HG02884 (cell line): ENCODE measurements at regions not wholly inside any gene's neighbourhood (a gene's known extent, or its start where the extent isn't known, plus 50 kb on each side); places are given as distances from the start of the nearest gene placed in this dataset.

Experiments
- ATAC-seq: cut with Tn5 transposase; IDR thresholded peaks from one replicate; pipeline ENCODE4 v1.9.1; 2021; ENCODE audit warnings: mild to moderate bottlenecking, moderate library complexity; ENCODE audit not compliant: unreplicated experiment

DNA sequence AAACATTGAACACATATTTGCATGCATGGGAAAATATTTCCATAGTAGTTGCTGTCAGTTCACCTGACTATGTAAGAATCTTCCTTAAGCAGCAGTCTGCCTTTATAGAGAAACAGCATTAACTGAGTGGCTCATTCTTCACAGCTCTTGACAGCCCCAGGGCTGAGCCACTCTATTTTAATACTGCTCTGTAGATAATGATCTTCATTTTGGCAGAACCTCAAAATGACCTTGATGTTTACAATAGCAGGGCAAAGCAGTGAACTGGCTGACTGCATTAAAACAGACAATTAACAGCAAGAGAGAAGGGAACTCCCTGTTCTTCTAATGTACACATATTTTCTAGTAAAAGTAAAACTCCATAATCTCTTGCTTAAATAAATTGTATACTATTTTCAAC, 580.6 kb upstream of the SOX11 start:
- no peak for ATAC-seq

- no peak for ATAC-seq
These were observed 573.1 kb upstream of the SOX11 start for GRCh38 chr2:5119046-5119445.

DNA sequence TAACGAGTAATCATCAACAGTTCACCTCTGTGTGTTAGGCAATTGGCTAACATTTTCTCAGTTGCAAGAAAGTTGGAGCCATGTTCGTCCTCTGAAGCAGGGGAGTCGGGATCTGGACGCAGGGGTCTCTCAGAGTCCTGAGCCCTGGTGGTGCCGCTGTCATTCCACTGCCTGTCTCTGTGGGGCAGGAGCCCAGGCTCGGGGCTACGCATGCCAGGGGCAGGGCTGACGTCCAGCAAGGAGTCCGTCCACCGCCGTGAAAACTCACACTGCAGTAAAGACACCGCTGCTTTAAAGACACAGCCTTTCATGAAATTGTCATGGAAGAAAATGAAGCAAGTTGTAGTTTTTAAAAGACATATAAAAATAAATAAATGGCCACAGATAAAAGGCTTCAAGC, 571.1 kb upstream of the SOX11 start:
- ATAC-seq, result no peak

- ATAC-seq, result no peak
These were observed 570.5 kb upstream of the SOX11 start for GRCh38 chr2:5121642-5122041.

- ATAC-seq, result no peak
These were observed 568.5 kb upstream of the SOX11 start for GRCh38 chr2:5123582-5124196.

GRCh38 chr2:5125017-5125730, 567.0 kb upstream of the SOX11 start:
- no peak for ATAC-seq

GRCh38 chr2:5132281-5132680, 559.9 kb upstream of the SOX11 start:
- no peak for ATAC-seq

- no peak for ATAC-seq
These were observed 551.8 kb upstream of the SOX11 start for GRCh38 chr2:5140347-5140746.

DNA sequence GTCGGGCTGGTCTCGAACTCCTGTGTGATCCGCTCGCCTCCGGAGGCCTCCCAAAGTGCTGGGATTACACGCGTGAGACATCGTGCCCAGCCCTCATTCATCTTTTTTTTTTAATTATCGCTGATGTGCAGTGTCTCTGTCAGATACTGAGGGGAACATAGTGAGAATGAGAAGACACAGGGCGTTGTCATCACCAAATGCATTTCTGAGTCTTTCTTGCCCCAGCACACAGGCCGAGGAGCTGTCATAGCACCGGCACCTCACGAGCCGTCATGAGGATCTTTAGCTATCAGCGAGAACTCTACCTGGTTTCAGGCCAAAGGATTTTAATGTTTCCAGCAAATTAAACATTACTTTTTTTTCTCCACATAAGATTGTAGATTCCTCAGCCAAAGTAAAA, 548.0 kb upstream of the SOX11 start:
- no peak for ATAC-seq

DNA sequence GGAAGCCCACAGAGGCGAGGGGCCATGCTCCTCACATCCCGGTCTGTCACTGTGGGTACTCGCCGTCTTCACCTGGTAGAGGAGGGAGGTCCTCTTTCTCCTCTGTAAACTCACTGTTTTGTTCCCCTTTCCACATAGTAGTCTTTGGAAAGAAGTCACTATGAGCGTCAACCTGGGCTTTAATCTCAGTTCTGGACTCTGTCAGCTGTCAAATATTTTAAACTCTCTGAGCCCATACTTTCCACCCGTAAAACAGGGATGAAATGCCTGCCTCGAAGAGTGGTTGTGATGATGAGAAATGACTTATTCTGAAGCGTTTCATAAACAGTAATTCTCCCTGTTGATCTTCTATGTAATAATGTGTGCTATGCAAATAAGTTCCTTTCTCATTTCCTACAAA, 547.1 kb upstream of the SOX11 start:
- no peak for ATAC-seq

- ATAC-seq, result no peak
These were observed 546.4 kb upstream of the SOX11 start for GRCh38 chr2:5145801-5146200.

DNA sequence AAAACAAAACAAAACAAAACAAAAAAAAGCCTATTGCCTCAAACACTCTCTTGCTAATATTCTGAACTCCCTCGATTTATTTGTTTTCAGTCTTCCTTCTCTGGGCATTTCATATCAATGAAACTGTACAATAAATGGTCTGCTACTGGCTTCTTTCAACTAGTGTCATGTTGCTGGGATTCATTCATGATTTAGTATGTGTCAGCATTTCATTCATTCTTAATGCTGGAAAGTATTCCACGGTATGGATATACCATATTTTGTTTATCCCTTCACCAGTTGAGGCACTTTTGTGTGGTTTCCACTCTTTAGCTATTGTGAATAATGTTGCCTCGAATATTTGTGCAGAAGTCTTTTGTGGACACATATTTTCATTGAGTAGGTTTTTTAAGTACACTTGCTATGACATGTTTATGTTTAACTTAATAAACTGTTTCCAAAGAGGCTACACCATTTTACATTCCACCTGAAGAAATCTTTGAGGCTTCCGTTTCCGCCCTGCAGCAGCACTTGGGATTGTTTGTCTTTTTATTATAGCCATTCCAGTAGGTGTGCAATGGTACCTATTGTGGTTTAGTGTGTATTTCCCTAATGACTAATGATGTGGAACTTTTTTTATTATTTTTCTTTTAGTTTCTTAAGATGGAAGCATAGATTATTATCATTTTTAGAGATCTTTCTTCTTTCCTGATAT, 543.6 kb upstream of the SOX11 start:
- no peak for ATAC-seq

GRCh38 chr2:5150871-5151270, 541.3 kb upstream of the SOX11 start:
- ATAC-seq, result no peak

GRCh38 chr2:5164776-5165525, 527.2 kb upstream of the SOX11 start:
- ATAC-seq, result no peak

- no peak for ATAC-seq
These were observed 519.3 kb upstream of the SOX11 start for GRCh38 chr2:5172923-5173322.

- no peak for ATAC-seq
These were observed 518.2 kb upstream of the SOX11 start for GRCh38 chr2:5173876-5174535.

DNA sequence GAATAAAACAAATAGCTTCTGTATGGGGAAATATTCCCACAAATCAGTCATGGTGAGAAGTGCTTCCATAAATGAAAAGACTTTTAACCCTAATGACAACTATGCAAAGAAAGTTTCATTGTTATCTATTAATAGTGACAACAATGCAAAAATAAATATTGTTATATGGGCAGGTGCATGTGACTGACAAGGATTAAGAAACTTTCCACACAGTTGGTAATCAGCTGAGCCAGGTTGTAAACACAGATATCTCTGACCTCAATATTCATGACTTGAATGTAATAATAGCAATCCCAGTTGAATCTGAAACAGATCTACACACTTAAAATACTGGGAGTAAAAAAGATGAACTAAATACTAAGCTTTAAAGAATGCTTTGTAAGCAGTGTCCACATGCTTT, 517.0 kb upstream of the SOX11 start:
- no peak for ATAC-seq

GRCh38 chr2:5176764-5177163, 515.4 kb upstream of the SOX11 start:
- ATAC-seq, result no peak

DNA sequence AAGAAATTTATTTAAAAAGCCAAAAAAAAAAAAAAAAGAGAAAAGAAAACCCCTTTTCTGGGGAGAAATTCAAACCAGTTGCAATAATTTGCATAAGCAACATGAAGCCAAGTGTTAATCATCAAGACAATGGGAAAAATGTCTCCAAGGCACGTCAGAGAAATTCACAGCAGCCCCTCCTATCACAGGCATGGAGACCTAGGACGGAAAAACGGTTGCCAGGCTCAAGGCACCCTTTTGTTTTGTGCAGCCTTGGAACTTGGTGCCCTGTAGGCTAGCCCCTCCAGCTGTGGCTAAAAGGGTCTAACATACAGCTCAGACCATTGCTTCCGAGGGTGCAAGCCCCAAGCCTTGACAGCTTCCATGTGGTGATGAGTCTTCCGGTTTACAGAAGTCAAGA, 509.2 kb upstream of the SOX11 start:
- no peak for ATAC-seq

DNA sequence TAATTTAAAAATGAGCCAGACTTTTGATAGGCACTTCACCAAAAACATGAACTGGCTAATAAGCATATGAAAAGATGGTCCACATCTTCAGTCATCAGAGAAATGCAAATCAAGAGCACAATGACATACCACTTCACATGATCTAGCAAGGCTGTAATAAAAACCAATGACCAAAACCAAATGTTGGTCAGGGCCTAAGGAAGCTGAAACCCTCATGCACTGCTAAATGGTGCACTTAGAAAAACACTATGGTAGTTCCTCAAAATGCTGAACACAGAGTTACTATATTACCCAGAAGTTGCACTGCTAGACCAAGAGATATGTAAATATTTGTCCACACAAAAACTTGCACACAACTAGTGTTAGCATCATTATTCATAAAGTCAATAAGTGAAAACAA, 504.9 kb upstream of the SOX11 start:
- no peak for ATAC-seq

GRCh38 chr2:5188636-5189035, 503.5 kb upstream of the SOX11 start:
- no peak for ATAC-seq
